HCT116 (cell line): ENCODE measurements at regions not wholly inside any gene's neighbourhood (a gene's known extent, or its start where the extent isn't known, plus 50 kb on each side); places are given as distances from the start of the nearest gene placed in this dataset.

Experiments used
- ATAC-seq: fragments of 200-7000 bp; cut with Tn5 transposase; 2 replicates; pipeline ENCODE4 v1.9.1; 2020; ENCODE audit warnings: mild to moderate bottlenecking, moderate library complexity
- BruUV-seq: library from RNA; stranded (reverse); fragments of 400-500 nt; replicated peaks from 2 replicates; lab custom pipeline; 2021; lab: Mats Ljungman, UMichigan
- CTCF ChIA-PET: fragments of 300-600 bp; sonication (Branson Sonifier 250); formaldehyde crosslinking; loops from one replicate; lab custom pipeline; 2021; ENCODE audit warnings: antibody characterized with exemption; lab: Charles Lee
- POLR2A ChIA-PET: fragments of 300-600, 350-600 bp; sonication (Branson Sonifier 250); formaldehyde crosslinking; loops from one replicate; lab custom pipeline; 2021; ENCODE audit warnings: antibody characterized with exemption; lab: Charles Lee
- RAD21 ChIA-PET, 2 experiments: fragments of 300-600 bp; sonication (Branson Sonifier 250); formaldehyde crosslinking; loops; one replicate each; lab custom pipeline; 2023; ENCODE audit warnings: low total read pairs in 2 of 2; ENCODE audit not compliant: uncharacterized antibody in 2 of 2, unreplicated experiment in 2 of 2, low non-redundant PET in 1 of 2; lab: Charles Lee
- DNase-seq: peaks from one replicate; pipeline ENCODE4 v3.0.0-alpha.2; 2010; ENCODE audit warnings: low read depth, low spot score
- H2AFZ ChIP-seq: fragments of 200-600 bp; shearing (Covaris generic), sonication (generic); 2 replicates; pipeline ENCODE4 v1.6.1; 2017; ENCODE audit warnings: low read depth, mixed run types, mixed read lengths, antibody characterized with exemption, low read length; ENCODE audit not compliant: poor library complexity, severe bottlenecking
- H3K27ac ChIP-seq: 2 replicates; pipeline ENCODE4 v1.5.1; 2012; ENCODE audit warnings: low read depth, low read length
- H3K27me3 ChIP-seq: fragments of 200-600 bp; sonication (generic); 2 replicates; pipeline ENCODE4 v1.6.1; 2016; ENCODE audit warnings: mixed run types, low read length, mixed read lengths; ENCODE audit not compliant: insufficient read depth
- H3K36me3 ChIP-seq, 2 experiments: fragments of 200-500 bp in 1 of 2; fragments of 200-600 bp in 1 of 2; sonication (Bioruptor generic) in 1 of 2; sonication (generic) in 1 of 2; 2 replicates each; pipeline versions ENCODE4 v1.5.1 to v1.6.1; 2014 to 2016; ENCODE audit warnings: low read length in 2 of 2, inconsistent platforms in 1 of 2, mixed read lengths in 1 of 2, mixed run types in 1 of 2; ENCODE audit not compliant: insufficient read depth in 2 of 2, control insufficient read depth in 1 of 2
- H3K4me1 ChIP-seq, 2 experiments: fragments of 200-600 bp in 1 of 2; sonication (generic) in 1 of 2; 2 replicates each; pipeline versions ENCODE4 v1.5.1 to v1.6.1; 2012 to 2017; ENCODE audit warnings: low read length in 2 of 2, inconsistent platforms in 1 of 2, mild to moderate bottlenecking in 1 of 2, mixed read lengths in 1 of 2, mixed run types in 1 of 2, moderate library complexity in 1 of 2; ENCODE audit not compliant: insufficient read depth in 2 of 2, control insufficient read depth in 1 of 2
- H3K4me2 ChIP-seq: fragments of 200-600 bp; sonication (generic); 2 replicates; pipeline ENCODE4 v1.6.1; 2017; ENCODE audit warnings: mixed run types, low read length, mixed read lengths
- H3K4me3 ChIP-seq, 2 experiments: fragments of 200-600 bp in 1 of 2; sonication (generic) in 1 of 2; replicated peaks in 1 of 2; 2 replicates each; pipeline ENCODE4 v1.5.1; 2011 to 2016; ENCODE audit warnings: low read length in 2 of 2, control low read depth in 1 of 2, low read depth in 1 of 2, mild to moderate bottlenecking in 1 of 2, mixed read lengths in 1 of 2, mixed run types in 1 of 2
- H3K79me2 ChIP-seq: fragments of 200-600 bp; sonication (generic); 2 replicates; pipeline ENCODE4 v1.6.1; 2017; ENCODE audit warnings: mild to moderate bottlenecking, mixed run types, low read length, moderate library complexity, mixed read lengths; ENCODE audit not compliant: insufficient read depth
- H3K9ac ChIP-seq: fragments of 200-600 bp; sonication (generic); 2 replicates; pipeline ENCODE4 v1.6.1; 2016; ENCODE audit warnings: low read length, mixed read lengths
- H3K9me2 ChIP-seq: fragments of 200-600 bp; sonication (generic), shearing (Covaris generic); 2 replicates; pipeline ENCODE4 v1.6.1; 2017; ENCODE audit warnings: mixed run types, mild to moderate bottlenecking, moderate library complexity; ENCODE audit not compliant: insufficient read depth
- H3K9me3 ChIP-seq, 2 experiments: fragments of 200-500 bp in 1 of 2; fragments of 200-600 bp in 1 of 2; sonication (Bioruptor generic) in 1 of 2; sonication (generic) in 1 of 2; 2 replicates each; pipeline ENCODE4 v1.6.1; 2014 to 2017; ENCODE audit warnings: low read length in 2 of 2, mixed read lengths in 2 of 2, inconsistent platforms in 1 of 2, low read depth in 1 of 2, mild to moderate bottlenecking in 1 of 2, mixed run types in 1 of 2, moderate library complexity in 1 of 2; ENCODE audit not compliant: control insufficient read depth in 1 of 2, insufficient read depth in 1 of 2
- H4K20me1 ChIP-seq: fragments of 200-600 bp; sonication (generic), shearing (Covaris generic); 2 replicates; pipeline ENCODE4 v1.6.1; 2017; ENCODE audit warnings: mixed run types, mild to moderate bottlenecking, moderate library complexity; ENCODE audit not compliant: insufficient read depth
- CTCF ChIP-seq, 3 experiments: fragments of 200-600 bp in 1 of 3; sonication (generic) in 1 of 3; IDR thresholded peaks in 2 of 3; conservative IDR thresholded peaks in 1 of 3; 2 replicates each; pipeline ENCODE4 v1.5.1; 2012 to 2017; ENCODE audit warnings: low read depth in 2 of 3, low read length in 2 of 3, antibody characterized with exemption in 1 of 3, borderline replicate concordance in 1 of 3, control low read depth in 1 of 3, mild to moderate bottlenecking in 1 of 3, mixed read lengths in 1 of 3, mixed run types in 1 of 3, moderate library complexity in 1 of 3; ENCODE audit not compliant: insufficient read depth in 1 of 3
- EZH2 ChIP-seq: fragments of 200-600 bp; sonication (generic); IDR thresholded peaks from 2 replicates; pipeline ENCODE4 v1.6.1; 2017; ENCODE audit warnings: antibody characterized with exemption, mixed run types
- RAD21 ChIP-seq: IDR thresholded peaks from 2 replicates; pipeline ENCODE4 v1.6.1; 2012; ENCODE audit warnings: low read depth, mild to moderate bottlenecking
- intact Hi-C: fragments of 100-400 bp; cut with micrococcal nuclease; formaldehyde crosslinking; loops from 2 replicates; pipeline ENCODE4 v1.10.0; 2022
- TF ChIP-seq, protein P1 (sequence below): IDR thresholded peaks from 2 replicates; pipeline ENCODE4 v1.6.1; 2012; ENCODE audit warnings: low read depth
- TF ChIP-seq, protein P2 (sequence below): IDR thresholded peaks from 2 replicates; pipeline ENCODE4 v1.6.1; 2012

- TF ChIP-seq, protein P1, sequence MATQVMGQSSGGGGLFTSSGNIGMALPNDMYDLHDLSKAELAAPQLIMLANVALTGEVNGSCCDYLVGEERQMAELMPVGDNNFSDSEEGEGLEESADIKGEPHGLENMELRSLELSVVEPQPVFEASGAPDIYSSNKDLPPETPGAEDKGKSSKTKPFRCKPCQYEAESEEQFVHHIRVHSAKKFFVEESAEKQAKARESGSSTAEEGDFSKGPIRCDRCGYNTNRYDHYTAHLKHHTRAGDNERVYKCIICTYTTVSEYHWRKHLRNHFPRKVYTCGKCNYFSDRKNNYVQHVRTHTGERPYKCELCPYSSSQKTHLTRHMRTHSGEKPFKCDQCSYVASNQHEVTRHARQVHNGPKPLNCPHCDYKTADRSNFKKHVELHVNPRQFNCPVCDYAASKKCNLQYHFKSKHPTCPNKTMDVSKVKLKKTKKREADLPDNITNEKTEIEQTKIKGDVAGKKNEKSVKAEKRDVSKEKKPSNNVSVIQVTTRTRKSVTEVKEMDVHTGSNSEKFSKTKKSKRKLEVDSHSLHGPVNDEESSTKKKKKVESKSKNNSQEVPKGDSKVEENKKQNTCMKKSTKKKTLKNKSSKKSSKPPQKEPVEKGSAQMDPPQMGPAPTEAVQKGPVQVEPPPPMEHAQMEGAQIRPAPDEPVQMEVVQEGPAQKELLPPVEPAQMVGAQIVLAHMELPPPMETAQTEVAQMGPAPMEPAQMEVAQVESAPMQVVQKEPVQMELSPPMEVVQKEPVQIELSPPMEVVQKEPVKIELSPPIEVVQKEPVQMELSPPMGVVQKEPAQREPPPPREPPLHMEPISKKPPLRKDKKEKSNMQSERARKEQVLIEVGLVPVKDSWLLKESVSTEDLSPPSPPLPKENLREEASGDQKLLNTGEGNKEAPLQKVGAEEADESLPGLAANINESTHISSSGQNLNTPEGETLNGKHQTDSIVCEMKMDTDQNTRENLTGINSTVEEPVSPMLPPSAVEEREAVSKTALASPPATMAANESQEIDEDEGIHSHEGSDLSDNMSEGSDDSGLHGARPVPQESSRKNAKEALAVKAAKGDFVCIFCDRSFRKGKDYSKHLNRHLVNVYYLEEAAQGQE = no peak
- TF ChIP-seq CTCF (IDR thresholded peaks at IDR 0.05 in 2 of 3, conservative IDR thresholded peaks at IDR 0.05 in 1 of 3; ENCODE audit: borderline replicate concordance in 1 of 3, insufficient read depth in 1 of 3, low read depth in 2 of 3, low read length in 2 of 3) (peak; percentile 58 to 70 (median 66)), RAD21 (peak; percentile 75), EZH2 (no peak)
- TF ChIP-seq, protein P2, sequence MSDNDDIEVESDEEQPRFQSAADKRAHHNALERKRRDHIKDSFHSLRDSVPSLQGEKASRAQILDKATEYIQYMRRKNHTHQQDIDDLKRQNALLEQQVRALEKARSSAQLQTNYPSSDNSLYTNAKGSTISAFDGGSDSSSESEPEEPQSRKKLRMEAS = no peak
- Histone ChIP-seq H3K27ac (no peak overlapping the region), H3K9ac (no peak overlapping the region), H3K4me3 (no peak overlapping the region), H4K20me1 (no peaks in the 10 kb centered on the region), H3K9me2 (no peaks in the 10 kb centered on the region), H3K36me3 (no peaks in the 10 kb centered on the region), H3K4me2 (no peak overlapping the region), H3K9me3 (no peaks in the 10 kb centered on the region), H3K79me2 (no peaks in the 10 kb centered on the region), H3K27me3 (no peaks in the 10 kb centered on the region), H2AFZ (no peak overlapping the region), H3K4me1 (no peaks in the 10 kb centered on the region)
- ChIA-PET RAD21 (interaction anchor here in 1 of 2 experiments (1.4 kb wide), 1 partner anchor 323 kb away, joined by 4 read pairs; no protein-coding TSS in a partner anchor), CTCF (interaction anchor here (1.0 to 2.3 kb wide), 7 partner anchors 8 to 331 kb away, joined by 3 to 18 read pairs (median 3); no protein-coding TSS in a partner anchor), POLR2A (no interaction called here)
- DNase-seq (peak; percentile 23), ATAC-seq (peak; percentile 73)
- no TSS peak for BruUV-seq
- intact Hi-C loops = no loop called here
These were observed 123.8 kb upstream of the MTHFD1L start for GRCh38 chr6:150741633-150742200.
